K562 (cell line): ENCODE measurements at regions not wholly inside any gene's neighbourhood (a gene's known extent, or its start where the extent isn't known, plus 50 kb on each side); places are given as distances from the start of the nearest gene placed in this dataset.

Source experiments
- ATAC-seq: fragments of 200-7000 bp; cut with Tn5 transposase; 3 replicates; pipeline ENCODE4 v1.9.1; 2020; ENCODE audit warnings: moderate library complexity
- BruUV-seq: library from RNA; stranded (reverse); fragments of 400-500 nt; replicated peaks from 2 replicates; lab custom pipeline; 2021; lab: Mats Ljungman, UMichigan
- CTCF ChIA-PET: fragments of 300-600 bp; formaldehyde crosslinking; extraction: SDS; loops from one replicate; lab custom pipeline; 2021; ENCODE audit warnings: low intra/inter-chr PET ratio; lab: Yijun Ruan, JAX
- POLR2A ChIA-PET: fragments of 300-600, 350-650 bp; sonication (Branson Sonifier 250); formaldehyde crosslinking; extraction: SDS; loops from one replicate; lab custom pipeline; 2021; ENCODE audit warnings: antibody characterized with exemption, inconsistent platforms; lab: Yijun Ruan, JAX
- DNase-seq, 4 experiments: peaks; one replicate each; pipeline versions ENCODE4 v3.0.0 to v3.0.0-alpha.2; 2011 to 2018; ENCODE audit warnings: low spot score in 3 of 4, mixed read lengths in 3 of 4; ENCODE audit errors: extremely low read depth in 1 of 4
- FAIRE-seq: peaks from 2 replicates; lab custom pipeline; 2011; peaks lifted over from hg19 to GRCh38; lab: Jason Lieb, UNC
- H2AFZ ChIP-seq: 2 replicates; pipeline ENCODE4 v1.6.0; 2011; ENCODE audit warnings: low read depth, low read length, control low read depth, inconsistent platforms
- H3K27ac ChIP-seq: fragments of 200-600 bp; 3 replicates; pipeline ENCODE4 v1.8.0; 2011; ENCODE audit warnings: low read depth, mild to moderate bottlenecking, control low read depth, inconsistent platforms, low read length, moderate library complexity, mixed read lengths; ENCODE audit errors: extremely low read depth
- H3K27me3 ChIP-seq, 2 experiments: fragments of 300-600 bp in 1 of 2; 2 replicates in 1 of 2; 3 replicates in 1 of 2; pipeline versions ENCODE4 v1.6.0 to v1.8.0; 2011; ENCODE audit warnings: inconsistent platforms in 2 of 2, low read length in 2 of 2, mild to moderate bottlenecking in 1 of 2, mixed read lengths in 1 of 2, moderate library complexity in 1 of 2; ENCODE audit not compliant: control insufficient read depth in 2 of 2, insufficient read depth in 2 of 2
- H3K36me3 ChIP-seq: fragments of 300-600 bp; 3 replicates; pipeline ENCODE4 v1.8.0; 2011; ENCODE audit warnings: mild to moderate bottlenecking, low read length, inconsistent platforms; ENCODE audit not compliant: control insufficient read depth, insufficient read depth
- H3K4me1 ChIP-seq, 2 experiments: fragments of 200-600 bp in 1 of 2; replicated peaks in 1 of 2; 2 replicates in 1 of 2; 3 replicates in 1 of 2; pipeline versions ENCODE4 v1.5.1 to v1.8.0; 2011; ENCODE audit warnings: inconsistent platforms in 2 of 2, low read length in 2 of 2, mild to moderate bottlenecking in 1 of 2, mixed read lengths in 1 of 2, moderate library complexity in 1 of 2; ENCODE audit not compliant: control insufficient read depth in 2 of 2, insufficient read depth in 2 of 2
- H3K4me2 ChIP-seq: 2 replicates; pipeline ENCODE4 v1.6.1; 2011; ENCODE audit warnings: low read length, control low read depth, inconsistent platforms, mixed read lengths; ENCODE audit not compliant: insufficient read depth
- H3K4me3 ChIP-seq: fragments of 200-600 bp; sonication (generic), shearing (Covaris generic); 2 replicates; pipeline ENCODE4 v1.5.1; 2016; ENCODE audit warnings: control low read depth, inconsistent platforms
- H3K79me2 ChIP-seq: fragments of 200-600 bp; 3 replicates; pipeline ENCODE4 v1.8.0; 2011; ENCODE audit warnings: low read length, inconsistent platforms; ENCODE audit not compliant: control insufficient read depth, insufficient read depth
- H3K9ac ChIP-seq, 2 experiments: 2 replicates each; pipeline versions ENCODE4 v1.6.0 to v1.6.1; 2011; ENCODE audit warnings: low read depth in 2 of 2, low read length in 2 of 2, control low read depth in 1 of 2, inconsistent platforms in 1 of 2, mild to moderate bottlenecking in 1 of 2, mixed read lengths in 1 of 2; ENCODE audit not compliant: insufficient read depth in 1 of 2
- H3K9me1 ChIP-seq: one replicate; pipeline ENCODE4 v1.6.0; 2011; ENCODE audit warnings: inconsistent platforms, mild to moderate bottlenecking, low read length, moderate library complexity; ENCODE audit not compliant: control insufficient read depth, insufficient read depth
- H3K9me3 ChIP-seq: replicated peaks from 2 replicates; pipeline ENCODE4 v1.5.1; 2011; ENCODE audit warnings: low read depth, low read length, inconsistent platforms; ENCODE audit not compliant: control insufficient read depth, insufficient read depth
- H4K20me1 ChIP-seq: replicated peaks from 2 replicates; pipeline ENCODE4 v1.6.1; 2011; ENCODE audit warnings: low read length, inconsistent platforms, mixed read lengths; ENCODE audit not compliant: control insufficient read depth, insufficient read depth
- L3MBTL2 ChIP-seq: fragments of 450-650 bp; IDR thresholded peaks from 2 replicates; pipeline ENCODE4 v1.6.1; 2016; ENCODE audit warnings: mild to moderate bottlenecking, moderate library complexity
- WGBS: fragments of 100-300 bp; shearing (Covaris generic); methylation state at CpG from one replicate; pipeline ENCODE4 v1.1.6; 2016; ENCODE audit warnings: low coverage, mixed read lengths; ENCODE audit not compliant: insufficient coverage; ENCODE audit errors: missing lambda C conversion rate; 5-methylcytosine and 5-hydroxymethylcytosine counted together
- in situ Hi-C: fragments of 300-500 bp; cut with MboI; formaldehyde crosslinking; loops from 4 replicates; pipeline ENCODE4 v1.15.0; 2018; ENCODE audit warnings: inconsistent platforms, mixed read lengths
- intact Hi-C: fragments of 100-400 bp; cut with micrococcal nuclease; formaldehyde crosslinking; loops from 2 replicates; pipeline ENCODE4 v1.14.2; 2022
- TF ChIP-seq, protein P1 (sequence below): IDR thresholded peaks from 2 replicates; pipeline ENCODE4 v1.6.1; 2014; ENCODE audit warnings: antibody characterized with exemption

DNA sequence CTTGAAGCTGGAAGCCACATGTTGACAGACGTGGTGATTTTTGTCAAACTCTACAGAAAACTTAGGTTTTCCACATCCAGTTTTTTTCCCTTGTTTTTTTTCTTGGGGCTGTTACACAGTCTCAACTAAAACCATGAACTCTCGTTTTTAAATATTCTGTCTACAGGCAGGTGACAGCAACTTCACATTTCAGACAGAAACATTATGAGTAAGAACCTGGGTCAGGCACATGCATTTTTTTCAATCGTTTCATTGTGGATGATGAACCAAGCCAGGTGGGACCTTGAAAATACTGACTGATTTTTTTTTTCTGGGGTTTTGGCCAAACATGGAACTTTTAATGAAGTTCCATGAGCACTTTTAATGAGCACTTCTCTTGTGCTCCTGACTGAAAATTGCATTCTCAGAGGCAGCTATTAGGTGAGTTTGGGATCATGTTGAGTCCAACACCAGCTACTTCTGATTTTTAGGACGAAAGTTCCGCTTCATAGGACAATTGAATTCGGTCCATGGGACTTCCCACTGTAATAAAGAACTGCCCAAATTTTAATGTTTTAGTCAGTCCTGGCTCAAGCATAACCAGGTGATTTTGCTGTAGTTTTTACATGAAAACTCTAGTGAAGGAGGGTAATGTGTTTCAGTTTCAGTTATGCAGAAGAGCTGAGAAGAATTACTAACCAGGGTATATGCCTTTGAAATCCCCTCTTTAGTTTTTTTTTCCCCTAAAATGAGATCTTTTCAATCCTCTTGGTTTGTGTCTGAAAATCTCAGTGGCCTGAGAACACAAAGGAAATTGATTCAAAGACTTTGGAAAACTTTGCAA lies 93.2 kb upstream of the ADAMTS16 start (continued):
- TF ChIP-seq, protein P1, sequence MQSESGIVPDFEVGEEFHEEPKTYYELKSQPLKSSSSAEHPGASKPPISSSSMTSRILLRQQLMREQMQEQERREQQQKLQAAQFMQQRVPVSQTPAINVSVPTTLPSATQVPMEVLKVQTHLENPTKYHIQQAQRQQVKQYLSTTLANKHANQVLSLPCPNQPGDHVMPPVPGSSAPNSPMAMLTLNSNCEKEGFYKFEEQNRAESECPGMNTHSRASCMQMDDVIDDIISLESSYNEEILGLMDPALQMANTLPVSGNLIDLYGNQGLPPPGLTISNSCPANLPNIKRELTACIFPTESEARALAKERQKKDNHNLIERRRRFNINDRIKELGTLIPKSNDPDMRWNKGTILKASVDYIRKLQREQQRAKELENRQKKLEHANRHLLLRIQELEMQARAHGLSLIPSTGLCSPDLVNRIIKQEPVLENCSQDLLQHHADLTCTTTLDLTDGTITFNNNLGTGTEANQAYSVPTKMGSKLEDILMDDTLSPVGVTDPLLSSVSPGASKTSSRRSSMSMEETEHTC = no peak

DNA sequence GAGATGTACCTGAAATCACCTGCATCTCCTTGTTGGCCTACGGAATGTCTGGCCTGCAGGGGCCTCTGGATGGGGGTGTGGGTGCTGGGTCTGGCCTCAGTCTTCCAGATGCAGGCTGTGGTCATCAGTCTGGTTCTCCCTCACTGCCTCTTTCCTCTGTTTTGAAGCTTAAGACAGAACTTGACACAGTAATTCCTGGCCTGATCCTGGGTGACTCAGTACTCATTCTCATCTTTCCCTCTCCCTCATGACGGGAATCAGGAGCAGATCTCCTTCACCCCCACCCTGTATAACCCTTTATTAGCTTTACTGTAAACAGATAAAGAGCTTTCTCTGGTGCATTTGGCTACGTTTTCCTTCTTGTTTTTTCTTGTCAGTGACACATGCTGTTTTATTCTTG lies 89.3 kb upstream of the ADAMTS16 start:
- Histone ChIP-seq H3K4me2 (no peak overlapping the region), H3K79me2 (no peaks in the 10 kb centered on the region), H2AFZ (no peak overlapping the region), H3K27me3 (peaks cover 0 to under 1% of the 10 kb centered on the region in 2 experiments; a peak in 1 of 5 replicates), H4K20me1 (no peaks in the 10 kb centered on the region; the same call in none of the 2 replicates), H3K4me1 (no peaks in the 10 kb centered on the region), H3K9ac (no peak overlapping the region), H3K9me1 (no peaks in the 10 kb centered on the region)
- intact Hi-C loops = no loop called here
- no TSS peak for BruUV-seq
- POLR2A ChIA-PET = no interaction called here
- 4% methylated on average over 3 of the region's 3 CpGs for WGBS
- no peak for DNase-seq
- TF ChIP-seq L3MBTL2 = no peak
- TF ChIP-seq, all 486 proteins: peak for 0
- in situ Hi-C loops = no loop called here
- H3K36me3 ChIP-seq = no peaks in the 10 kb centered on the region
- CTCF ChIA-PET = no interaction called here
- H3K27ac ChIP-seq = no peak overlapping the region
- ATAC-seq (no peak), FAIRE-seq (no peak)
- H3K4me3 ChIP-seq = no peak overlapping the region
- no peaks in the 10 kb centered on the region for H3K9me3 ChIP-seq
